IPS-18a (cell line): ENCODE measurements at regions not wholly inside any gene's neighbourhood (a gene's known extent, or its start where the extent isn't known, plus 50 kb on each side); places are given as distances from the start of the nearest gene placed in this dataset.
"Not testable (repeated sequence)": the region's sequence is repeated elsewhere in the genome, so short reads cannot be mapped to it uniquely, and the experiment has no call there.

Experiments used
- H3K27ac ChIP-seq: one replicate; pipeline ENCODE4 v1.5.1; 2013; ENCODE audit warnings: low read length
- H3K27me3 ChIP-seq: one replicate; pipeline ENCODE4 v1.6.1; 2013; ENCODE audit warnings: mild to moderate bottlenecking, low read length; ENCODE audit not compliant: control insufficient read depth, insufficient read depth
- H3K36me3 ChIP-seq: one replicate; pipeline ENCODE4 v1.6.1; 2013; ENCODE audit warnings: low read depth, low read length; ENCODE audit not compliant: control insufficient read depth
- H3K4me1 ChIP-seq: one replicate; pipeline ENCODE4 v1.6.1; 2013; ENCODE audit warnings: low read depth, low read length; ENCODE audit not compliant: control insufficient read depth
- H3K4me3 ChIP-seq: one replicate; pipeline ENCODE4 v1.5.1; 2013; ENCODE audit warnings: low read length
- H3K9ac ChIP-seq: one replicate; pipeline ENCODE4 v1.6.1; 2013; ENCODE audit warnings: mild to moderate bottlenecking, low read length, moderate library complexity
- H3K9me3 ChIP-seq: one replicate; pipeline ENCODE4 v1.6.1; 2013; ENCODE audit warnings: low read depth, low read length; ENCODE audit not compliant: control insufficient read depth

DNA sequence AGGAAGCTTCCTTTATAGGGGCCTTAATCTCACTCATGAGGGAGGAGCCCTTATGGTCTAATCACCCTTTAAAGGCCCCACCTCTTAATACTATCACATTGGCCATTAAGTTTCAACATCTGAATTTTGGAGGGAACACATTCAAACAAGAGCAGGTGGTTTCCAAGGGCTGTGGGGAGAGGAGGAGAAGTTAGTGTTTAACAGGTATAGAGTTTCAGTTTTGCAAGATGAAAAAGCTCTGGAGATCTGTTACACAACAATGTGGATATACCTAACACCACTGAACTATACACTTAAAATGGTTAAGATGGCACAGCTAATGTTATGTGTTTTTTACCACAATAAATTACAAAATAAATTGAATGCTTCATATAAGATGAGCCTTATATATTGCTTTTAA, 113.4 kb upstream of the DNAH14 start:
- no peaks in the 10 kb centered on the region for H3K27me3 ChIP-seq
- H3K4me1 ChIP-seq: no peaks in the 10 kb centered on the region
- H3K27ac ChIP-seq: no peak overlapping the region
- H3K36me3 ChIP-seq: no peaks in the 10 kb centered on the region
- peaks cover under 1% of the 10 kb centered on the region for H3K9me3 ChIP-seq
- no peak overlapping the region for H3K9ac ChIP-seq
- H3K4me3 ChIP-seq: no peak overlapping the region

DNA sequence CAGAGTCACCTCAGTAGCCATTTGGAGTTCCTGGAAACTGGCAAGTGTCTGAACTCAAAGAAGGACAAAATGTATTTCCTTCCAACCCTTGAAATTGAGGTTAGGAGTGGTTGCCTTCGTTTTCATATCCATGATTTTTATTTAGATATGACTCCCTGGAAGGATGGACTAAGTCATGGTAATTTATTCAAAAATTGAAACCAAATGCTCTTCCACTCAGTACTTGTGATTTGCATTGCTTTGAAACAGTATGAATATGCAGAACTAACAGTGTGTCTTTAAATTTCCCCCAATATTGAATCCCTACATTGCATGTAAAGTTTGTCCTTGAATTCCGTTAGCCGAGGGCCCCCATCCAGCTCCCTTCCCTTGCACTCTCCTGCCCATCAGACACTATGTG, 112.1 kb upstream of the DNAH14 start:
- Histone ChIP-seq H3K4me3 (no peak overlapping the region), H3K9ac (no peak overlapping the region), H3K27me3 (no peaks in the 10 kb centered on the region), H3K27ac (no peak overlapping the region), H3K4me1 (no peaks in the 10 kb centered on the region), H3K36me3 (no peaks in the 10 kb centered on the region), H3K9me3 (peaks cover 3% of the 10 kb centered on the region)

DNA sequence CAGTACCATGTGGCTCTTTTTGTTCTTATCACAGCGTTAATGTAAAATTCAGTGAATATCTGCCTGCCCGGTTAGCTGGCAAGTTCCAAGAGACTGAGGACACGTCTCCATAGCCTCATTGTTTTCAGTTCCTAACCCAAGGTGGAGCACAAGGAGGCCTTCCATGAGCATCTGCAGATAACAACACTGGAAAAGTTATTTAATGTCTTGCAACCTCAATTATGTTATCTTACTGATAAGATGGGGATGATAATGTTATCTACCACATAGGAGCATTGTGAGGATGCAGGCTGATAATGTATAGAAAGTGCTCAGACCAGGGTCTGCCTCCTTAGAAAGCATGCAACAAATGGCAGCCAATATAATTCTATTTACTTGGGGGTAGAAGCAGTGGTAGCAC, 109.6 kb upstream of the DNAH14 start:
- H3K27me3 ChIP-seq: no peaks in the 10 kb centered on the region
- no peak overlapping the region for H3K4me3 ChIP-seq
- H3K27ac ChIP-seq: no peak overlapping the region
- H3K9ac ChIP-seq: no peak overlapping the region
- no peaks in the 10 kb centered on the region for H3K36me3 ChIP-seq
- no peaks in the 10 kb centered on the region for H3K4me1 ChIP-seq
- peaks cover 6% of the 10 kb centered on the region for H3K9me3 ChIP-seq

DNA sequence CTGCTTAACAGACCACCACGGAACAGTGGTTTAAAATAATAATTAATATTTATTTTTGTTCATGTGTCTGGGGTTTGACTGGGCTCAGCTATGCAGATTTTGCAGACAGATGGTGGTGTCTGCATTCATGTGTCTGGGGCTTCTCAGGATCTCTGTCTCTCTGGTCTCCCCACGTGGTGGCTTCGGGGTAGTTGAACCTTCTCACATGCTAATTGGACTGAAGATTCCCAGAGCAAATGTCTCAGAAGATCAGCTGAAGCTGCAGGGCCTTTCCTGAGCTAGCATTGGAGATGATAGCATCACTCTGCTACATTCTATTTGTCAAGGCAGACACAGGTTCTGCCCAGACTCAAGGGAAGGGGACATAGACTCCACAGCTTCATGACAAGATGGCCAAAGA, 109.1 kb upstream of the DNAH14 start:
- Histone ChIP-seq H3K9ac (no peak overlapping the region), H3K9me3 (peaks cover 6% of the 10 kb centered on the region), H3K27me3 (no peaks in the 10 kb centered on the region), H3K27ac (no peak overlapping the region), H3K4me1 (no peaks in the 10 kb centered on the region), H3K4me3 (no peak overlapping the region), H3K36me3 (no peaks in the 10 kb centered on the region)

DNA sequence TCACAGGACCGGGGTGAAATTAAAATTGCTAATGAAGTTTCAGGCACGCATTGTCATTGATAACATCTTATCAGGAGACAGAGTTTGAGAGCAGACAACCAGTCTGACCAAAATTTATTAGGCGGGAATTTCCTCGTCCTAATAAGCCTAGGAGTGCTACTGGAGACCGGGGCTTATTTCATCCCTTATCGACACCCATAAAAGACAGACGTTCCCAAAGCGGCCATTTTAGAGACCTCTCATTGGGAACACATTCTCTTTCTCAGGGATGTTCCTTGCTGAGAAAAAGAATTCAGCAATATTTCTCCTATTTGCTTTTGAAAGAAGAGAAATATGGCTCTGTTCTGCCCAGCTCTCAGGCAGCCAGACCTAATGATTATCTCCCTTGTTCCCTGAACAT, 107.7 kb upstream of the DNAH14 start:
- H3K9me3 ChIP-seq, H3K4me3 ChIP-seq, H3K27me3 ChIP-seq, H3K4me1 ChIP-seq, H3K9ac ChIP-seq, H3K27ac ChIP-seq, H3K36me3 ChIP-seq: not testable (repeated sequence)

DNA sequence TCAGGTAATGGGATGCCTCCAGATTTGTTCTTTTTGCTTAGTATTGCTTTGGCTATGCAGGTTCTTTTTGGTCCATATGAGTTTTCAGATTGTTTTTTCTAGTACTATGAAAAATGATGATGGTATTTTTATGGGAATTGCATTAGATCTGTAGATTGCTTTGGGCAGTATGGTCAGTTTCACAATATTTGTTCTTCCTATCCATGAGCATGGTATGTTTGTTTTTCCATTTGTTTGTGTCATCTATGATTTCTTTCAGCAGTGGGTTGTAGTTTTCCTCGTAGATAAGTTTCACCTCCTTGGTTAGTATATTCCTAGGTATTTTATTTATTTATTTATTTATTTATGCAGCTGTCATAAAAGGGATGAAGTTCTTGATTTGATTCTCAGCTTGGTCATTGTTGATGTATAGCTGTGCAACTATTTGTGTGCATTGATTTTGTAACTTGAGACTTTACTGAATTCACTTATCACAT, 103.9 kb upstream of the DNAH14 start:
- Histone ChIP-seq H3K36me3 (no peaks in the 10 kb centered on the region), H3K9me3 (peaks cover 6% of the 10 kb centered on the region), H3K9ac (no peak overlapping the region), H3K4me1 (no peaks in the 10 kb centered on the region), H3K27ac (no peak overlapping the region), H3K4me3 (no peak overlapping the region), H3K27me3 (no peaks in the 10 kb centered on the region)

DNA sequence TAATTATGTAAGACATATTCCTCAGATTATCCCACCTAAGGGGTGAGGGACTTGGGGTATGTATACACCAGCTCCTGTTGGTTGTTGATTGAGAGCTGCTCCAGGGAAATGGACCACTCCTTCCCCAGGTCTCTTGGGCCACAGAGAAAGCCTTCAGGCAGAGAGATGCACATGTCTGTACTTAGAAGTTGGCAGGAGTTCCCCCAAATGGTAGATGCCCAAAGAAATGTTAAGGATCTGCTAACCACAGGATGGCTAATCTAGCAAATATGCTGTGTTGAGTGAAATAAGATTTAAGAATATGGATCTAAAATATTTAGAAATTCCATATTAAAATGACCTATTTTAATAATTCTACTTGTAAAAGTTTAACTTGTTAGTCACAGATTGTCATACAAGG, 100.8 kb upstream of the DNAH14 start:
- Histone ChIP-seq H3K4me1 (no peaks in the 10 kb centered on the region), H3K27me3 (no peaks in the 10 kb centered on the region), H3K36me3 (no peaks in the 10 kb centered on the region), H3K4me3 (no peak overlapping the region), H3K27ac (no peak overlapping the region), H3K9ac (no peak overlapping the region), H3K9me3 (no peaks in the 10 kb centered on the region)

DNA sequence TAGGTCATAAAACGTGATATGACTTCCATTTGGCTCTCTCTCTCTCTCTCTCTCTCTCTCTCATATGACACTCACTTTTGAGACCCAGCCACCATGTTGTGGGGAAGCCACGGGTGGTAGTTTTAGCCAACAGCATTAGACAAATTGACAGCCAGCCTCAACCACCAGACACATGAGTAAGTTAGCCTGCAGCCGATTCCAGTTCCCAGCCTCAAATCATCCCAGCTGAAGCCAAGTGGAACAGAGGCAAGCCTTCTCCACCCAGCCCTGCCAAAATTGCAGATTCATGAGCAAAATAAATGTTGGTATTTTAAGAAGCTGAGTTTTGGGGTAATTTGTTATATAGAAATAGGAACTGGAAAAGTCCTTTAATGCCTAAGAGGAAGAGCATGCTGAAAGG, 98.0 kb upstream of the DNAH14 start:
- Histone ChIP-seq H3K27me3 (no peaks in the 10 kb centered on the region), H3K36me3 (no peaks in the 10 kb centered on the region), H3K9me3 (no peaks in the 10 kb centered on the region), H3K27ac (no peak overlapping the region), H3K4me1 (no peaks in the 10 kb centered on the region), H3K4me3 (no peak overlapping the region), H3K9ac (no peak overlapping the region)

DNA sequence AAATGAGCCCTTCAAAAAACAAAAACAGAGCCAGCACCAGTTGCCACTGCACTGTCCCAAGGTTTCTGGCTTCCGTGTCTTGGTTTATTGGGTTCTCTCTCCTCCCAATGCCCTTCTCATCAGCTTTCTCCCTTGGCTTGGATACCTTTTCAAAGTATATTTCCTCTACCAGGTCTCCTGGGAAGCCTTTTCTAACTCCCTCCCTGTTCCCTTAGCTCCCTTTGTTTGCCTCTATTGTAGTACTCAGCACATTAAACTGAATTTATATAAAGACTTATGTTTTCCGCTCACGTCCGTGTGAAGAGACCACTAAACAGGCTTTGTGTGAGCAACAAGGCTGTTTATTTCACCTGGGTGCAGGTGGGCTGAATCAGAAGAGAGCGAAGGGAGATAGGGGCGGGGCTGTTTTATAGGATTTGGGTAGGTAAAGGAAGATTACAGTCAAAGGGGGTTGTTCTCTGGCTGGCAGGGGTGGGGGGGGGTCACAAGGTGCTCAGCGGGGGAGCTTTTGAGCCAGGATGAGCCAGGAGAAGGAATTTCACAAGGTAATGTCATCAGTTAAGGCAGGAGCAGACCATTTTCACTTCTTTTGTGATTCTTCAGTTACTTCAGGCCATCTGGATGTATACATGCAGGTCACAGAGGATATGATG, 89.7 kb upstream of the DNAH14 start:
- H3K9me3 ChIP-seq, H3K27ac ChIP-seq, H3K4me3 ChIP-seq: not testable (repeated sequence)

DNA sequence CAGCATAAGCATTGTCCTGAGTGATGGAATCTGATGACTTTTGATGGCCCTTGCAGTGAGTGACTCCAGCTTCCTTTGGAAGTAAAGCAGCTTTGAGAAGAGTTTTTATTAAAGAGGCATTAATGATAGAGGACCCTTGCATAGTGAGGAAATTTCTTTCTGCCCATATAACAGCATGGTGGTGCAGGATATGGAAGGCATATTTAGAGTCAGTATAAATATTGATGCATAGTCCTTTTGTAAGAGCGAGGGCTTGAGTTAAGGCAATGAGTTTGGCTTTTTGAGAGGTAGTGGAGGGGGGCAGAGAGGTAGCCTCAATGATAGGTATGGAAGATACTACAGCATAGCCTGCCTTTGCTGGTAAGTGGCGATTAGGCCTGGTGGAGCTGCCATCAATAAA, 87.7 kb upstream of the DNAH14 start:
- H3K9ac ChIP-seq, H3K4me1 ChIP-seq, H3K36me3 ChIP-seq, H3K4me3 ChIP-seq, H3K27ac ChIP-seq, H3K9me3 ChIP-seq, H3K27me3 ChIP-seq: not testable (repeated sequence)

More for the DNA sequence above, 89.7 kb upstream of the DNAH14 start:
- H3K9ac ChIP-seq, H3K4me1 ChIP-seq, H3K36me3 ChIP-seq, H3K27me3 ChIP-seq: not testable (repeated sequence)

DNA sequence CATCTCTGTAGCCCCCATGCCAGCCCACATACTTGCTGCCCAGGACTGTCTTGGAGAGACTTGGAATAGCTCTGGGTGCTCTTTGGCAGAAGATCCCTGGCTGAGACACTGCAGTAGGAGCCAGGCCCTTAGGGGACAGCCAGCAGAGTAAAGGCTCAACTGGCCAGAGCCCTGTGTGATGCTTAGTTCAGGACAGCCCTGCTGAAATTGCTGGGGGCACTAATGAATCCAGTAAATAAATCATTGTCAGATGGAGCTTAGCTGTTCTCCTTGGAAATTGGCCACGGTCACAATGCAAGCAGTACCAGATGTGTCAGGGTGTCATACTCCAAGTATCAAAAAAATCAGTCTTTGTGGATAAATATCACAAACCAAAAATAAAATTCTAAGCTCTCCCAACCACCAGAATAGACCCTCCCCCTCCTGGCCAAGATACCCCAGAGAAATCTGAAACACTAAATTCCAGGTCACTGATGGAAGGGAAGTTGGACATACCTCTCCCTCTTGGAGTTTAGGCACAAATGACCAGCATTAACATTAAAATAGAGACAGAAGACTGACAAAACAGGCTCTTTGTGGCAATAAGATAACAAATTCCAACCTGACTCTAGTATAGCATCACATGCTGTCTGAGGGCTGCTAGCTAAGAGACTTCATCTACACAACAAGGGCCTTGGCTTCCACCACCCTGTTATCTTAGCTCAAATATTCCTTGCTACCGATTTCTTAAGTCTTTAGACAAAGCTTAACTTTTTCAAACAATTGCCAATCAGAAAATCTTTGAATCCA, 83.2 kb upstream of the DNAH14 start:
- Histone ChIP-seq H3K27ac (no peak overlapping the region), H3K36me3 (no peaks in the 10 kb centered on the region), H3K9ac (no peak overlapping the region), H3K4me1 (no peaks in the 10 kb centered on the region), H3K9me3 (peaks cover 4% of the 10 kb centered on the region), H3K27me3 (no peaks in the 10 kb centered on the region), H3K4me3 (no peak overlapping the region)

DNA sequence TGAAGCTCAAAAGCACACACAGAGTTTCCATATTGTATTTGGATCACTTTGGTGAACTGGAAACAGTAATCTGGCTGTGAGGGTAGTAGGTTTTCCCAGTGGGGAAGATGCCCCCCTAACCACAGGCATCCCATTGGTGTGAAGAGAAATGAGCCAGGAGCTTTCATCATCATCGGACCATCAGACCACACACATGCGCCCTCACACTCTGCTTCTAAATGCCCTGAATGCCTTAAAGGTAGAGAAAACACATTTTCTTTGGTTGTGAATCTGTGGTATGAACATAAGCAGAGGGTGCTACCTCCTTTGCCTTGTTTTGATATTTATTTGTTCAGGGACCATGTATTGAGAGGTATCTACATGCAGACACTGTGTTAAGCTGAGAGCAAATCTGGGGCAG, 79.0 kb upstream of the DNAH14 start:
- no peaks in the 10 kb centered on the region for H3K27me3 ChIP-seq
- H3K9ac ChIP-seq: no peak overlapping the region
- no peak overlapping the region for H3K4me3 ChIP-seq
- peaks cover 4% of the 10 kb centered on the region for H3K9me3 ChIP-seq
- peaks cover 11% of the 10 kb centered on the region for H3K4me1 ChIP-seq
- no peak overlapping the region for H3K27ac ChIP-seq
- no peaks in the 10 kb centered on the region for H3K36me3 ChIP-seq
